HK-2 (cell line): ENCODE measurements at regions not wholly inside any gene's neighbourhood (a gene's known extent, or its start where the extent isn't known, plus 50 kb on each side); places are given as distances from the start of the nearest gene placed in this dataset.

ENCODE experiments used
- DNase-seq: peaks from one replicate; pipeline ENCODE4 v3.0.0-alpha.2; 2018; ENCODE audit not compliant: unreplicated experiment

DNA sequence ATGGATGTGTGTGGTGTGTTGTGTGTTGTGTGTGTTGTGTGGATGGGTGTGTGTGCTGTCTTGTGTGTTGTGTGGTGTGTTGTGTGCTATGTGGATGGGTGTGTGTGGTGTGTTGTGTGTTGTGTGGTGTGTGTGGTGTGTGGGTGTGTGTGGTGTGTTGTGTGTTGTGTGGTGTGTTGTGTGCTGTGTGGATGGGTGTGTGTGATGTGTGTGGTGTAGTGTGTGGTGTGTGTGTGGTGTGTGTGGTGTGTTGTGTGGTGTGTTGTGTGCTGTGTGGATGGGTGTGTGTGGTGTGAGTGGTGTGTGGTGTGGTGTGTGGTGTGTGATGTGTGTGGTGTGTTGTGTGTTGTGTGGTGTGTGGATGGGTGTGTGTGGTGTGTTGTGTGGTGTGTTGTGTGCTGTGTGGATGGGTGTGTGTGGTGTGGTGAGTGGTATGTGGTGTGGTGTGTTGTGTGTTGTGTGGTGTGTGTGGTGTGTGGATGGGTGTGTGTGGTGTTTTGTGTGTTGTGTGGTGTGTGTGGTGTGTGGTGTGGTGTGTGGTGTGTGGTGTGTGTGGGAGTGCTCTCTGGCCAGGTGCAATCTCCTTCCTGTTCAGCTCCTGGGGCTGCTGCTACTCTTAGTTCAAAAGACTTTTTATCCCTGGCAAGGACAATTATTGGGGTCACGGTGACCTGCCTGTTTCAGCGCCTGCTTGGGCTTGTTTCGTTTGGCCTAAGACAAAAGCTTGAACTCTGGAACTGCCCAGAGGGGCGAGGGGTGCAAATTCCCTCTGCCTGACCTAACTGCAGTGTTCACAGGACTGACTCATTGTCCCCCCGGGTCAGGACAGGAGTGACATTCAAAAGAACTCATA, 101.1 kb downstream of the UBIAD1 start:
- DNase-seq = no peak

- no peak for DNase-seq
These were observed 101.7 kb downstream of the UBIAD1 start for GRCh38 chr1:11374748-11375110.

- no peak for DNase-seq
These were observed 101.9 kb upstream of the DISP3 start for GRCh38 chr1:11377001-11377583.

DNA sequence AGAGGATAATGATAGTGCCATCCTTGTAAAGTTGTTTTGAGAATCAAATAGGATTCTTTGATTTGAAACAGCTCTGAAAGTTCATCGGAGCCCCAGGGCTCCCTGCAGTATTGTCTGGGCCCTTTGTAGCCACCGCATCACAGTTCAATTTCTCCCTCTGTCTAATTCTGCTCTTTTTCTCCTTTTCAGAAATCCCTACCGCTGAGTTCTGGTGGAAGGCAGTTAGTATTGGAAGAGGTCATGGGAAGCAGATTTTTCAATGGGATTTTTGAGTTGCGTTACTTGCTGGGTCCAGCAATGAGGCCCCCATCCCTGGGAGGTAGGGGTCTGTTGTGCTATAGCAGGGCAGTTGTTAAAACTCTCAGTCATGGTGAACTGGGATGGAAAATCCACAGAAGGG, 101.0 kb upstream of the DISP3 start:
- no peak for DNase-seq

DNA sequence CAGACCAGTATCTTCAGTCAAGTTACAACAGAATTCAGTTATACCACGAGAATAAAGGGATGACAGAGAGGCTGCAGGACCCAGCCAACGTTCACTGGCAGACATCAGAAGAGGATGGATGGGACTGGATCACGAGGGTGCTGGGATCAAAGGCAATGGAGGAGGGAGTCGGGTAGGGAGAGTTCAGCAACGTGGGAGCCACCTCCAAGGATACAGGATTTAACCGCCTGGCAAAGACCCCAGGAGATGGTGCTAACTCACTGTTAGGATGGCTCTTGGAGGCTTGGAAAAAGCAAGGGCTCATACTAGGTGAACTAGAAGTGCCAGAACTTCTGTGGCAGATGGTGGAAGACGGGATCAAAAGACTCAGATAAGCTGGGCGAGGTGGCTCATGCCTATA, 99.1 kb upstream of the DISP3 start:
- no peak for DNase-seq

GRCh38 chr1:11380500-11380899, 98.5 kb upstream of the DISP3 start:
- DNase-seq = no peak

DNA sequence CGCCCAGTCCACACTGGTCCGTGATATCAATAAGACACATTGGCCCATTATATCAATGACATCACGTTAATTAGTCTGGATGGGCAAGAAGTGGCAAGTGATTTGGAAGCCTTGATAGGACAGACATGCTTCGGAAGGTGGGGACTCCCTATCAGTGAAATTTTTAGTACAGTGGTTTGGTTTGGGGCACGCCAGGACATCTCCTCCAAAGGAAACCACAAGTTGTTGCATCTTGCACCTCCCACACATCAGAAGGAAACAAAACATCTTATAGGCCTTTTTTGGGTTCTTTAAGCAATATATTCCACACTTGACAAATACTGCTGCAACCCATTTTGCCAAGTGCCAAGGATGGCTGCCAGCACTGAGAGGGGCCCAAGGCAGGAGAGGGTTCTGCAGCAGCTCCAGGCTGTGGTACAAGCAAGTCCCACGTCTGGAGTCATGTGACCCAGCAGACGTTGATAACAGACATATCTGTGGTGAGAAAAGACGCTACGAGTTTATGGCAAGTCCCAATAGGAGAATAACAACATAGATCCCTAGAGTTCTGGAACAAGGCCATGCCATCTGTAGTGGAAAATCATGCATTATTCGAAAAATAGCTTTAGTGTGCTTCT, 95.3 kb upstream of the DISP3 start:
- no peak for DNase-seq

- DNase-seq = no peak
These were observed 94.8 kb upstream of the DISP3 start for GRCh38 chr1:11384170-11384554.

DNA sequence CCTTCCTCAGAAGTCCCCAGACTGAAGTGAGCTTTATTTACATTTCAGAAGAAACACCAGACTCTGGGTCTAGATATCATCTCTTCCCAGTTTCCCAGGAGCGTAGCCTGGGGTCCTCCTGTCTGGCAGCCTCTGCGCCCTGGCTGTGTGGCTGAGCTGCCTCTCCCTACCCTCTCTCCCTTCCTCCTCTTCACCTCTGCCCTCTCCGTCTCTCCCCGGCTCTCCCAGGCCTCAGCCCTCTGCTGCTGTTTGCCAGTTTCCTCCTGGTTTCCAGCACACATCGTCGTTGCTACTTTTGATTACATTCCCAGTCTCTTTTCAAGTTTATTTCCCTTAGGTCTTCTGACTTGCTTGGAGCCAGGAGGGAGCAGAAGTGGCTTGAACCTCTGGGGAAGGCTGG, 91.1 kb upstream of the DISP3 start:
- DNase-seq = no peak

DNA sequence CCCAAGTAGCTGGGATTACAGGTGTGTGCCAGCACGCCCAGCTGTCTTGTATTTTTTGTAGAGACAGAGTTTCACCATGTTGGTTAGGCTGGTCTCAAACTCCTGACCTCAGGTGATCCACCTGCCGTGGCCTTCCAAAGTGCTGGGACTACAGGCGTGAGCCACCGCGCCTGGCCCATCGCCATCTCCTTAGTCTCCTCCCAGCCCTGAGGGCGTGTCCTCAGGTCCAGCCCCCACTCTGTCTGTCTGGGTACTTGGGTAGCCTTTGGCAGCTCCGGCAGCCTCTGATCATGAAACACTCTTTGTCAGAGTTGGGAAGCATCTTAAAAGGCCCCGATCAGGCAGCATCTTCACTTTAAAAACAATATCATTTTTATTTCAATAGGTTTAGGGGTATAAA, 90.3 kb upstream of the DISP3 start:
- DNase-seq = no peak

DNA sequence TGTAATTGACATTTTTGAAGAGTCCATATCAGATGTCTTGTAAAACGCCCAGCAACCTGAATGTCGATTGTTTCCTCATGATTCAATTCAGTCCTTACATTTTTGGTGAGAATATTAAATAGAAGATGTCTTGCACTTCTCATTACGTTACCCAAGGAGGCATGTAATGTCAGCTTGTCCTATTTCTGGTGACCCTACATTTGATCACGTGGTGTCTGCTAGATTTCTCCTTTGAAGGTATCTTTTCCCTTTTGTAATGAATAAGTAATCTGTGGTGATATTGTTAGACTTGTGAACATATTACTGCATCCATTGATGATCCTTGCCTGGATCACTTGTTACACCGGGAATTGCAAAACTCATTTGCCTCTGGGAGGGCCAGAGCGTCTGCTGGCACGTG, 87.6 kb upstream of the DISP3 start:
- no peak for DNase-seq

DNA sequence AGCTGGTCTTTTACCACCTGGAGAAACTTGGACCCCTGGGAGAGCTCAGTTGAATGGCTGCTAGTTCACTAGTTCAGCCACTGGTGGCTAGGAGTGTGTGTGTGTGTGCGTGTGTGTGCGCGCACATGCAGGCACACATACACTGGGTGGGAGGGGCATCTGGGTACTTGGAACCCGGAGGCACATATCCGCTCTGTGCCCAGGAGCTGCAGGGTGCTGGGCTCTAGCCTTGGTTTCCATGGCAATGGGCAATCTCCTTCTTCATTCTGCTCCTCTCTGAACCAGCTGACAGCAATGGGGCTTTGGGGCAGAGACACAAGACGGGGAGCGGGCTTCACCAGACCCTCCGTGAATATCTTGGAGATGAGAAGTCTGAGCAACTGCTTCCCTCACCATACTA, 87.1 kb upstream of the DISP3 start:
- no peak for DNase-seq

DNA sequence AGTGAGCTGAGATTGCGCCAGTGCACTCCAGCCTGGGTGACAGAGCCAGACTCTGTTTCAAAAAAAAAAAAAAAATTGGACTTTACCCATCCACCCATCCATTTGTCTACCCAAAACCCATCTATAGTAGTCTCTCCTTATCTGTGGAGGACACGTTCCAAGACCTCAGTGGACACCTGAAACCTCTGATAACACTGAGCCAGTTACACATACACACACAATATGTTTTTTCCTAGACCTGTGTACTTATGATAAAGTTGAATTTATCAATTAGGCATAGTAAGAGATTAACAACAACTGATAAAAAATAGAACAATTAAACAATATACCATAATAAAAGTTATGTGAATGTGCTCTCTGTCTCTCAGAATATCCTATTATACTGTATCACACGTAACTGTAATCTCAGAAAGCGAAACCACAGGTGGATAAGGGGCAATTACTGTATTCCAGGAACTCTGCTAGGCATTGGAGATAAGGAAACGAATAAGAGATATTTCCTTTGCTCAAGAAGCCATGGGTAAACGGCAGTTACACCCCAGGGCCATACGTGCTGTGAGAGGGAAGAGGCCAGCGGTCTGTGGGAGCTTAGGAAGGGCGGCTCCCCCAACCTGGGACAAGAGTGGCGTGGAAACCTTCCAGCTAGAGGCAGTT, 84.2 kb upstream of the DISP3 start:
- DNase-seq = no peak

- DNase-seq = no peak
These were observed 83.3 kb upstream of the DISP3 start for GRCh38 chr1:11395616-11396015.

DNA sequence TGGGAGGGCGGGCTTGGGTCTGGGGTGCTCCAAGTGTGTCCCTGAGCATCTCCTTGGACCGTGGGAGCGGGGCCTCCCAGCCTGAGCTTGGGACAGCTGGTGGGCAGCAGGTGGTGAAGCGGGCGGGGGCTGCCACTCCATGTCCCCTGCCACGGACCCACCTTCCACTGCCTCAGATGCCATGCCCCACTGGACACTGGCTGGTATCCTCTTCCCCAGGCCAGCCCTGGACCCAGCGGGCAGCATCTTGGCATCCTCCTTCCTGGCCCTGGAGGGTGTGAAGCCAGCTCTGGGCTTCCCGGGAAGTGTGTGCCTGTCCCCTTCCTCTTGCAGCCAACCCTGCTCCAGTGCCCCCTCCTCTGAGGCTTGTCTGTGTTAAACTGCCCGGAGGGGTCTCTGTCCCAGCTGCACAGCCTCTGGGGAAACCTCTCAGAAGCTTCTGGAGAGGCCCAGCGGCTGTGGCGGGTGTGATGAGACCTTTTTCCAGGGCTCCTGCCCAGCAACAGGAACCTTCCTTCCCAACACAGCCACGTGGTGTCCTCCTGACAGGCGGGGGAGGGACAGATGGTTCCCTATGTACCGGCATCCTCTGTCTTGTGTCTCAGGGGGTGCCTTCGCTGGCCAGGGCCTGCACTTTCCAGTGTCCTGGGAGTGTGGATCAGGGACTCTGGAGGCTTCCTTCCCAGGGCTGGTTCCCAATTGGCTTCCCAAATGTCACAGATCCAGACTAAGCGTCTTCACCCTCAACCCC, 81.6 kb upstream of the DISP3 start:
- no peak for DNase-seq

- DNase-seq = no peak
These were observed 79.7 kb upstream of the DISP3 start for GRCh38 chr1:11399250-11399649.

- DNase-seq = no peak
These were observed 78.8 kb upstream of the DISP3 start for GRCh38 chr1:11400155-11400554.

DNA sequence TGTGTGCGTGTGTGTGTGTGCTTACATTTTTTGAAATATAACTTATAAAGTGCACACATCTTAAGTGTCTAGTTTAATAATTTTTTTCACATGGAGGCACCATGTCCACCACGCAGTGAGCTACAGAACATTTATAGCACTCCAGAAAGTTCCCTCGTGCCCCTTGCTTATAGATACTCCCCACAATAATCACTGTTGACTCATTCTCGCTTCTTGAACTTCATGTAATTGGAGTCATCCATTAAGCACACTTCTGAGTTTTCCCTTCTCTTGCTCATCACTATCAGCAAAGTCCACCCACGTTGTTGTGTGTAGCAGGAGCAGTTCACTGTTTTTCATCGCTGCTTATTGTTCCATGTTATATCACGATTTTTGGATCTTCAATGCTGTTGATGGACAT, 78.4 kb upstream of the DISP3 start:
- no peak for DNase-seq

- no peak for DNase-seq
These were observed 72.1 kb upstream of the DISP3 start for GRCh38 chr1:11406845-11407244.

DNA sequence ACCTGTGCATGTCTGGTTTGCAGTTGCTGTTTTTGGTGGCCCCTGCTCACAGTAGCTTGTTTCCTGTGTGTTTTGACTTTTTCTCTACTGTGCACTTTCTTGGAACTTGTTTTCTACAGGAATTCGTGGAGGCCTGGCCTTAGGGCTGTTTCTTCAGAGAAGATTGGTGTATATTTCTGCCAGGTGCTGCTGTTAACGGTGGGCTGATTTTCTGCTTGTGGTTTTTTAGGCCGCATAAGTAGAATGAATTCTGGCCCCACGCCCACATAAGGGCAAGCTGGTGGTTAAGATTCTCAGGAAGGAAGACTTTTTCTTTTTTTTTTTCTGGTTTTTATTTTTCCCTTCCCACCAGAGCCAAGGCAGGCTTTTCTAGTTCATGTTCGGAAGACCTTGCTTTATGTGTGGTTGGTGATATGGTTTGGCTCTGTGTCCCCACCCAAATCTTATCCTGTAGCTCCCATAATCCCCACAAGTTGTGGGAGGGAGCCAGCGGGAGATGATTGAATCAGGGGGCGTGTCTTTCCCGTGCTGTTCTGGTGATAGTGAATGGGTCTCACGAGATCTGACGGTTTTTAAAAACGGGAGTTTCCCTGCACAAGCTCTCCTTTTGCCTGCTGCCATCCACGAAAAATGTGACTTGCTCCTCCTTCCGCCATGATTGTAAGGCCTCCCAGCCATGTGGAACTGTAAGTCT, 71.5 kb upstream of the DISP3 start:
- no peak for DNase-seq

DNA sequence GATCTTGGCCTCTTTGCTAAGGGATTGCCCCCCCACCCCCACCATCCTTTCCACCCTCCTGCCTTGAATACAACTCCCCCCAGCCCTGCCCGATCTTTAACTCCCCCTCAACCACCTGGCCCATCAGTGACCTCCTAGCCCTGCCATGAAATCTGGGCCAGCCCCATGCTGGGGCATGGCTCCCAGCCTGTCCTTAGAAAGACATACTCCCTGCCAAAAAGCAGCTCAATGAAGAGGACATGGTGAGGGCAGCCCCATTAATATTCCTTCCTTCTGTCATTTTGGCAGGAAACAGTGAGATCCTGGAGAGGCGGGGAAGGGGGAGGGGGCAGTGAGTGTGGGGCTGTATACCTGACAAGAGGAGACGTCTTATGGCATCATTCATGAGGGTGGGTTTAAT, 66.8 kb upstream of the DISP3 start:
- DNase-seq = no peak

DNA sequence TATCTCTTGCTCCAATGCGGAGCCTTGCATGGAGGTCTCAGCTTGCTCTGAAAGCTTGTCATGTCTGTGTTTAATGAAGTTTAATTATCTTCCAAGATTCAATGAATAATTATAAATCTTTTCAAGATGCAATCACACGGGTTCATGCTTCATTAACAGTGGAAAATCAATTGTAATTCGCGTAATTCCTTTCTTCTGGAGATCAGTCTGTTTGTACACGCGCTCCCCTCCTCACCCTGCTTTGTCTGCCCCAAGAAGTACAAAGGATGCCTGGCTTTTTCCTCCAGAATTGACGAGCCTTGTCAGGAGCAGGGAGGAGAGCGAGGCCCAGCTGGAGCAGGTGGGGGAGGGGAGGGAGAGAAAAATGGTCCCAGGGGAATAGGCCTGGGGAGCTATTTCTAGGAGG, 65.0 kb upstream of the DISP3 start:
- no peak for DNase-seq
